Choroid plexus epithelial cell (primary cell): ENCODE measurements at regions not wholly inside any gene's neighbourhood (a gene's known extent, or its start where the extent isn't known, plus 50 kb on each side); places are given as distances from the start of the nearest gene placed in this dataset.

Experiments used
- DNase-seq: peaks from one replicate; pipeline ENCODE4 v3.0.0-alpha.2; 2010; ENCODE audit warnings: low read depth
- H3K4me3 ChIP-seq: 2 replicates; pipeline ENCODE4 v1.5.1; 2011; ENCODE audit warnings: low read depth, mild to moderate bottlenecking, control low read depth, low read length, moderate library complexity
- CTCF ChIP-seq: conservative IDR thresholded peaks from 2 replicates; pipeline ENCODE4 v1.5.1; 2011; ENCODE audit warnings: low read depth, mild to moderate bottlenecking, control low read depth, inconsistent platforms, low read length, moderate library complexity

- DNase-seq: no peak
Measured at GRCh38 chr3:150300852-150301517, 107.1 kb upstream of the TSC22D2 start.

GRCh38 chr3:150300388-150300787, 107.7 kb upstream of the TSC22D2 start:
- H3K4me3 ChIP-seq: no peak overlapping the region
- TF ChIP-seq CTCF: no peak
- DNase-seq: no peak

More at GRCh38 chr3:150300852-150301517, 107.1 kb upstream of the TSC22D2 start:
- no peak for TF ChIP-seq CTCF
- H3K4me3 ChIP-seq: no peak overlapping the region

- no peak overlapping the region for H3K4me3 ChIP-seq
- TF ChIP-seq CTCF: no peak
- peak; percentile 81 for DNase-seq
Measured at GRCh38 chr3:150299201-150299600, 108.9 kb upstream of the TSC22D2 start.

- TF ChIP-seq CTCF: no peak
- no peak for DNase-seq
- no peak overlapping the region for H3K4me3 ChIP-seq
Measured at GRCh38 chr3:150296966-150297365, 111.1 kb upstream of the TSC22D2 start.

- TF ChIP-seq CTCF: no peak
- no peak overlapping the region for H3K4me3 ChIP-seq
- no peak for DNase-seq
Measured at GRCh38 chr3:150296123-150296735, 111.9 kb upstream of the TSC22D2 start.

GRCh38 chr3:150293401-150294001, 114.6 kb upstream of the TSC22D2 start:
- TF ChIP-seq CTCF: no peak
- DNase-seq: peak; percentile 96
- H3K4me3 ChIP-seq: no peak overlapping the region
